Thoracic aorta (tissue), 2 donors: ENCODE measurements at regions not wholly inside any gene's neighbourhood (a gene's known extent, or its start where the extent isn't known, plus 50 kb on each side); places are given as distances from the start of the nearest gene placed in this dataset.
"Not testable (repeated sequence)": the region's sequence is repeated elsewhere in the genome, so short reads cannot be mapped to it uniquely, and the experiment has no call there.

Experiments
- ATAC-seq: fragments of 150-250 bp; one replicate; pipeline ENCODE4 v1.8.0; 2017; ENCODE audit warnings: low read depth; ENCODE audit not compliant: insufficient number of reproducible peaks, low FRiP score
- DNase-seq: peaks from one replicate; pipeline ENCODE4 v3.0.0-alpha.2; 2020; ENCODE audit warnings: low spot score
- H3K27ac ChIP-seq, 2 donors: fragments of 200-600 bp; sonication (generic); 1 replicate in 1 of 2; 2 replicates in 1 of 2; pipeline ENCODE4 v1.5.1; 2016; ENCODE audit warnings: mild to moderate bottlenecking in 2 of 2, moderate library complexity in 2 of 2
- H3K27me3 ChIP-seq: fragments of 200-600 bp; sonication (generic); replicated peaks from 2 replicates; pipeline ENCODE4 v1.6.0; 2016; ENCODE audit warnings: mild to moderate bottlenecking; ENCODE audit not compliant: insufficient read depth
- H3K36me3 ChIP-seq: fragments of 200-600 bp; sonication (generic); one replicate; pipeline ENCODE4 v1.5.1; 2016
- H3K4me1 ChIP-seq, 2 donors: fragments of 200-600 bp; sonication (generic); 1 replicate in 1 of 2; 2 replicates in 1 of 2; pipeline versions ENCODE4 v1.5.1 to v1.6.0; 2016; ENCODE audit warnings: low read depth in 2 of 2, mild to moderate bottlenecking in 1 of 2; ENCODE audit not compliant: control insufficient read depth in 1 of 2
- H3K4me3 ChIP-seq: fragments of 200-600 bp; sonication (generic); 2 replicates; pipeline ENCODE4 v1.5.1; 2016; ENCODE audit warnings: mild to moderate bottlenecking
- H3K9me3 ChIP-seq: fragments of 200-600 bp; sonication (generic); 2 replicates; pipeline ENCODE4 v1.5.1; 2016
- CTCF ChIP-seq: fragments of 200-600 bp; sonication (generic); IDR thresholded peaks from one replicate; pipeline ENCODE4 v1.5.1; 2019; ENCODE audit warnings: antibody characterized with exemption

GRCh38 chr15:30723540-30724175 lies 97.7 kb downstream of the ARHGAP11B start:
- not testable (repeated sequence) for H3K36me3 ChIP-seq, DNase-seq, H3K4me3 ChIP-seq, H3K4me1 ChIP-seq, H3K9me3 ChIP-seq, H3K27me3 ChIP-seq, ATAC-seq, H3K27ac ChIP-seq

- not testable (repeated sequence) for ATAC-seq
Observed at GRCh38 chr15:30729880-30730590, 104.1 kb downstream of the ARHGAP11B start.

GRCh38 chr15:30730633-30731032 lies 104.7 kb downstream of the ARHGAP11B start:
- H3K4me1 ChIP-seq, DNase-seq, H3K36me3 ChIP-seq, H3K9me3 ChIP-seq, H3K27ac ChIP-seq, H3K4me3 ChIP-seq, ATAC-seq, H3K27me3 ChIP-seq: not testable (repeated sequence)

More at GRCh38 chr15:30729880-30730590, 104.1 kb downstream of the ARHGAP11B start:
- not testable (repeated sequence) for H3K27ac ChIP-seq, H3K9me3 ChIP-seq, H3K27me3 ChIP-seq, H3K4me1 ChIP-seq, H3K36me3 ChIP-seq, DNase-seq, H3K4me3 ChIP-seq

GRCh38 chr15:30732100-30732499 lies 106.2 kb downstream of the ARHGAP11B start:
- H3K4me1 ChIP-seq, ATAC-seq, H3K36me3 ChIP-seq, H3K9me3 ChIP-seq, H3K27me3 ChIP-seq, DNase-seq, H3K27ac ChIP-seq, H3K4me3 ChIP-seq: not testable (repeated sequence)

GRCh38 chr15:30735884-30736564 lies 110.1 kb downstream of the ARHGAP11B start:
- H3K4me1 ChIP-seq, H3K27me3 ChIP-seq, H3K36me3 ChIP-seq, DNase-seq, ATAC-seq, H3K27ac ChIP-seq, H3K4me3 ChIP-seq, H3K9me3 ChIP-seq: not testable (repeated sequence)

- DNase-seq, H3K36me3 ChIP-seq, H3K4me3 ChIP-seq, H3K27me3 ChIP-seq, H3K9me3 ChIP-seq, H3K27ac ChIP-seq, ATAC-seq, H3K4me1 ChIP-seq: not testable (repeated sequence)
Observed at GRCh38 chr15:30742796-30743195, 116.9 kb downstream of the ARHGAP11B start.

- not testable (repeated sequence) for DNase-seq, H3K4me1 ChIP-seq, H3K27me3 ChIP-seq, H3K4me3 ChIP-seq, H3K9me3 ChIP-seq, H3K36me3 ChIP-seq, ATAC-seq, H3K27ac ChIP-seq
Observed at GRCh38 chr15:30749048-30749447, 123.1 kb downstream of the ARHGAP11B start.

GRCh38 chr15:30755036-30755687 lies 129.2 kb downstream of the ARHGAP11B start:
- not testable (repeated sequence) for H3K4me3 ChIP-seq, H3K36me3 ChIP-seq, H3K27me3 ChIP-seq, H3K9me3 ChIP-seq, H3K27ac ChIP-seq, H3K4me1 ChIP-seq, DNase-seq
- peak; percentile 32 for TF ChIP-seq CTCF
- ATAC-seq, result peak; percentile 54

- not testable (repeated sequence) for H3K27ac ChIP-seq, H3K36me3 ChIP-seq, H3K4me3 ChIP-seq, H3K27me3 ChIP-seq, DNase-seq, H3K4me1 ChIP-seq, ATAC-seq, H3K9me3 ChIP-seq
Observed at GRCh38 chr15:30760633-30761032, 134.7 kb downstream of the ARHGAP11B start.

- H3K36me3 ChIP-seq, H3K4me1 ChIP-seq, H3K27me3 ChIP-seq, DNase-seq, H3K27ac ChIP-seq, ATAC-seq, H3K4me3 ChIP-seq, H3K9me3 ChIP-seq: not testable (repeated sequence)
Observed at GRCh38 chr15:30761365-30761764, 135.4 kb downstream of the ARHGAP11B start.
